Nephron (organoid): ENCODE measurements at regions not wholly inside any gene's neighbourhood (a gene's known extent, or its start where the extent isn't known, plus 50 kb on each side); places are given as distances from the start of the nearest gene placed in this dataset.
"Not testable (repeated sequence)": the region's sequence is repeated elsewhere in the genome, so short reads cannot be mapped to it uniquely, and the experiment has no call there.

ENCODE experiments used
- H3K27ac Mint-ChIP-seq, 3 experiments: 2 replicates each; pipeline ENCODE4 v1.8.0; 2020; ENCODE audit warnings: mixed read lengths in 3 of 3, mild to moderate bottlenecking in 2 of 3, moderate library complexity in 1 of 3
- H3K27me3 Mint-ChIP-seq: 2 replicates; pipeline ENCODE4 v1.8.0; 2021; ENCODE audit warnings: low read depth, mild to moderate bottlenecking, moderate library complexity, mixed read lengths
- H3K36me3 Mint-ChIP-seq: 2 replicates; pipeline ENCODE4 v1.8.0; 2020; ENCODE audit warnings: low read depth, mixed read lengths
- H3K4me1 Mint-ChIP-seq: 2 replicates; pipeline ENCODE4 v1.8.0; 2020; ENCODE audit warnings: mixed read lengths
- H3K4me3 Mint-ChIP-seq, 3 experiments: 2 replicates each; pipeline ENCODE4 v1.8.0; 2020; ENCODE audit warnings: mild to moderate bottlenecking in 3 of 3, mixed read lengths in 3 of 3, moderate library complexity in 2 of 3
- H3K9me3 Mint-ChIP-seq: 2 replicates; pipeline ENCODE4 v1.8.0; 2020; ENCODE audit warnings: mixed read lengths
- TF ChIP-seq, protein P1 (sequence below), 3 experiments: fragments of 200-600 bp; sonication (generic); IDR thresholded peaks; one replicate each; pipeline ENCODE4 v1.5.0; 2021; ENCODE audit warnings: antibody characterized with exemption in 3 of 3; ENCODE audit not compliant: unreplicated experiment in 3 of 3

DNA sequence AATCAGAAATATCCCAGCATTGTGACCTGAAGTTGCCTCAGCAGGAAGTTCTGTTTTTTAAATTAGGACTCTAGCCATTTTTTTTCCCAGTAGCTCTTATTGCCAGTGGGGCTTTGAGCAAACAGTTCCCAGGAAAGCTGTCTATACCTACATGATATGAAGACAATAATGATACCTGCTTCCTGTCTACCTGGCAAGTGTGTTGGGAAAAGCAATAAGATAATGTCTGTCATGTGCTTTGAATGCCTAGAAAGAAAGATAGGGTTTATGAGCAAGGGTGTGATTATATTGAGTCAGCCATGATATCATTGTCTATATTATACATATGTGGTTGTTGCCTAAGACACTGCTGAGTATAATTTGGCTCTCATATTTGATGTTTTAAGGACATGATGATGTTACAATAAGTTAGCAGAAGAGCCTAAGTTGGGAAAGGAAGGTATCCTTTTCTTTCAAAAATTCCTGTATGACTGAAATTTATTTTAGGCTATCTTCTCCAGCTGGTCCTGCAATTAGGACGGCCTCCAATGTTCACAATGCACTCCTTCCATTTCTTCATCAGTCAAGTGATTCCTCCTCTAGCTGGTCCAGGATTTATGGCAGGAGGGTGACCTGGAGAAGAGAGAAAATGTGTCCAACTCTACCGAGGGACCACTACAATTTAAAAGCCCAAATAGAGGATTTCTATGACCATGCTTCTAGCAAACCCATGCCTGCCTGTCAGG, 99.6 kb upstream of the CDC42BPA start:
- H3K4me3 Mint-ChIP-seq = no peak overlapping the region
- no peak overlapping the region for H3K27ac Mint-ChIP-seq
- H3K9me3 Mint-ChIP-seq = no peaks in the 10 kb centered on the region
- no peaks in the 10 kb centered on the region for H3K27me3 Mint-ChIP-seq
- TF ChIP-seq, protein P1, sequence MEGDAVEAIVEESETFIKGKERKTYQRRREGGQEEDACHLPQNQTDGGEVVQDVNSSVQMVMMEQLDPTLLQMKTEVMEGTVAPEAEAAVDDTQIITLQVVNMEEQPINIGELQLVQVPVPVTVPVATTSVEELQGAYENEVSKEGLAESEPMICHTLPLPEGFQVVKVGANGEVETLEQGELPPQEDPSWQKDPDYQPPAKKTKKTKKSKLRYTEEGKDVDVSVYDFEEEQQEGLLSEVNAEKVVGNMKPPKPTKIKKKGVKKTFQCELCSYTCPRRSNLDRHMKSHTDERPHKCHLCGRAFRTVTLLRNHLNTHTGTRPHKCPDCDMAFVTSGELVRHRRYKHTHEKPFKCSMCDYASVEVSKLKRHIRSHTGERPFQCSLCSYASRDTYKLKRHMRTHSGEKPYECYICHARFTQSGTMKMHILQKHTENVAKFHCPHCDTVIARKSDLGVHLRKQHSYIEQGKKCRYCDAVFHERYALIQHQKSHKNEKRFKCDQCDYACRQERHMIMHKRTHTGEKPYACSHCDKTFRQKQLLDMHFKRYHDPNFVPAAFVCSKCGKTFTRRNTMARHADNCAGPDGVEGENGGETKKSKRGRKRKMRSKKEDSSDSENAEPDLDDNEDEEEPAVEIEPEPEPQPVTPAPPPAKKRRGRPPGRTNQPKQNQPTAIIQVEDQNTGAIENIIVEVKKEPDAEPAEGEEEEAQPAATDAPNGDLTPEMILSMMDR (IDR thresholded peaks at IDR 0.05; ENCODE audit: unreplicated experiment in 3 of 3) = no peak
- H3K4me1 Mint-ChIP-seq = peaks cover 17% of the 10 kb centered on the region
- H3K36me3 Mint-ChIP-seq = no peaks in the 10 kb centered on the region

DNA sequence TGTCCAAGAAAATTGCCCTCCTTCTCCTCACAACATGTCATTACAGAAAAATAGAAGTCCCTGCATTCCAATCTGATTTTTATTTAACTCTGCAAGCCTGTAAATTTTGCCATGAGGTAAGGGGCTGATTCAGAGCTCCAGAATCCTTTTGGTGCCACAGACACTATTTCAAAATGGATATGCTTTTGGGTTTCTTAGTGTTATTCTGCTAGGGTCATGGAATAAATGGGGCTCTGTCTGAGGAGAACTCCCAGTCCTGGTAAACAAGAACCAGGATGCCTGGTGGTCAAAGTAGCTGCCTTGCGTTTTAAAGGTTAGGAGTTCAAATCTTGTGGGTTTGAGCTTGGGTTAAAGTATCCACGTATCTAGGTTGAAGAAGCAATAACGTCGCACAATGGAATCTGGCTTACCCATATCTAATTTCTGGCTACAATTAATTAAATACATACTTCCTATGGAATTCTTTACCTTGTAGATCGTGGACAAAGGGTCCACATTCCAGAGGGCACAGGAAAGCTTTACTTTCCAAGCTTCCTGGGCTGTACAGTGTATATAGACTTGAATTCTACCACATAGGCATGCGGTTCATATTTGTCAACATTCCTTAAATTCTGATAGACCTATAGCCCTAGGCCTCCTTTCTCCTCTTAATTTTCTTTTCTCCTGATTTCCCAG, 98.0 kb upstream of the CDC42BPA start:
- no peaks in the 10 kb centered on the region for H3K36me3 Mint-ChIP-seq
- H3K9me3 Mint-ChIP-seq = no peaks in the 10 kb centered on the region
- H3K4me1 Mint-ChIP-seq = peaks cover 9% of the 10 kb centered on the region
- H3K4me3 Mint-ChIP-seq = no peak overlapping the region
- H3K27ac Mint-ChIP-seq = peak overlapping the region in 1 of 3 experiments; percentile 55
- no peaks in the 10 kb centered on the region for H3K27me3 Mint-ChIP-seq
- TF ChIP-seq, protein P1 (IDR thresholded peaks at IDR 0.05; ENCODE audit: unreplicated experiment in 3 of 3) = no peak

DNA sequence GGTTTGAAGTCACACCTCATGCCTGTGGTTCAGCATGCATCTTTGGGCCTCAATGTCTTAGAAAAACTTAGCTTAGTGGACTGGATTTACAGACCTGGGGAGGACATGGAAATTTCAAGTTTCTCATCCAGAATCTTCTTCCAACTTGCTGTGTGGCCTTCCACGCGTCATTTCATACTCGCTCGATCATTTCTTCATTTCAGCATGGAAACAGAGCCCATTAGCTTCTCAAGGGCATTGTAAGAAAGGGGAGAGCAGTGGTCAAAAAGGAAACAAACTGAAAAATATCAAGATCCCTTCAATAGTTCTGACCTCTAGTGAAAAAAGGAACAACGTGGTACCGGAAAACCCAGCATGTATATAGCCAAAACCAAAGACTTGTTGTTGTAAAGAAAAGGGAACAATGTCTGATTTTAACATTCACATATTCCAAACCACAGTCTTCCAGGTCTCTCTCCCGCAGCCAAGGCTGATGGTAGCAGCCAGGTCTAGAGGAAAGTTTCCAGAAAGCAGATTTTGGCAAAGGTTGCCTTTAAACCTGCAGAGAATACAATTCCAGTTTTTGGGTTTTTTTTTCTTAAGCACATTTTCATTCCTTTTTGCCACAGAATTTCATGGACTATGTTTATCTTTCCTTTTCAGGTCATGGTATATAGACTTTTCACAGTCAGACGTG, 97.0 kb upstream of the CDC42BPA start:
- H3K9me3 Mint-ChIP-seq = no peaks in the 10 kb centered on the region

DNA sequence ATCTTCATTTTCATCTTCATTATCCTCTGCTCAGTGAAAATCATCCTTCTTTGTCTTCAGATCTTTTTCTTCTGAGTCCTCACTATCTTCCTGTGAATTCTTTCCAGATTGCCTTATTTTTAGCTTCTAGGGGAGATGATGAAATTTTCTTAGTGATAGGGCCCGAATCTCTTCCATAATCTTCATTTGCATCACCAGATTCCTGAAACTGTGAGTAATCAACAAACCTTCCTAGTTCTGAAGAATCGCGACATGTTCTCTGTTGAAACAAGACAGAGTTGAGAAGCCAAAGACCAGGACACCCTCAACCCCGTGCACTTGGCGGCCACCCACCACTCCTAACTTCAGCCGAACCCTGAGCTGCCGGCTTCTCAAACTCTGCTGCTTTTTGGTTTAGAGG, 92.8 kb upstream of the CDC42BPA start:
- Mint-ChIP-seq H3K4me3 (no peak overlapping the region), H3K9me3 (peaks cover 17% of the 10 kb centered on the region), H3K27me3 (peaks cover 6% of the 10 kb centered on the region), H3K36me3 (no peaks in the 10 kb centered on the region), H3K4me1 (peaks cover 9% of the 10 kb centered on the region), H3K27ac (no peak overlapping the region)
- TF ChIP-seq, protein P1 (IDR thresholded peaks at IDR 0.05; ENCODE audit: unreplicated experiment in 3 of 3) = no peak

More for the DNA sequence above, 97.0 kb upstream of the CDC42BPA start:
- Mint-ChIP-seq H3K4me1 (peaks cover 9% of the 10 kb centered on the region), H3K36me3 (no peaks in the 10 kb centered on the region), H3K27ac (peak overlapping the region in 2 of 3 experiments; percentile 45 to 55), H3K4me3 (no peak overlapping the region), H3K27me3 (peaks cover 6% of the 10 kb centered on the region)
- TF ChIP-seq, protein P1 (IDR thresholded peaks at IDR 0.05; ENCODE audit: unreplicated experiment in 3 of 3) = no peak

DNA sequence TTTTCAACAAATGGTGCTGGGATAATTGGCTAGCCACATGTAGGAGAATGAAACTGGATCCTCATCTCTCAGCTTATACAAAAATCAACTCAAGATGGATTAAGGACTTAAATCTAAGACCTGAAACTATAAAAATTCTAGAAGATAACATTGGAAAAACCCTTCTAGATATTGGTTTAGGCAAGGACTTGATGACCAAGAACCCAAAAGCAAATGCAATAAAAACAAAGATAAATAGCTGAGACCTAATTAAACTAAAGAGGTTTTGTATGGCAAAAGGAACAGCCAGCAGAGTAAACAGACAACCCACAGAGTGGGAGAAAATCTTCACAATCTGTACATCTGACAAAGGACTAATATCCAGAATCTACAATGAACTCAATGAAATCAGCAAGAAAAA, 88.0 kb upstream of the CDC42BPA start:
- not testable (repeated sequence) for H3K4me3 Mint-ChIP-seq
- H3K9me3 Mint-ChIP-seq = peaks cover 30% of the 10 kb centered on the region

DNA sequence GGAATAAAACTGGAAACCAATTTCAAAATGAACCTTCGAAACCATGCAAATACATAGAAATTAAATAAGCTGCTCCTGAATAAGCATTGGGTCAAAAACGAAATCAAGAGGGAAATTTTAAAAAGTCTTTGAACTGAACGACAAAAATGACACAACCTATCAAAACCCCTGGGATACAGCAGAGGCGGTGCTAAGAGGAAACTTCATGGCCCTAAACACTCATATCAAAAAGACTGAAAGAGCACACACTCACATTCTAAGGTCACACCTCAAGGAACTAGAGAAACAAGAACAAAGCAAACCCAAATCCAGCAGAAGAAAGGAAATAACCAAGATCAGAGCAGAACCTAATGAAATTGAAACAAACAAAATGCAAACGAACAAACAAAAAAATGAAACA, 85.2 kb upstream of the CDC42BPA start:
- Mint-ChIP-seq H3K9me3 (peaks cover 34% of the 10 kb centered on the region), H3K36me3 (no peaks in the 10 kb centered on the region), H3K4me3 (no peak overlapping the region), H3K27ac (no peak overlapping the region), H3K27me3 (peaks cover 4% of the 10 kb centered on the region), H3K4me1 (no peaks in the 10 kb centered on the region)
- TF ChIP-seq, protein P1 (IDR thresholded peaks at IDR 0.05; ENCODE audit: unreplicated experiment in 3 of 3) = no peak

More for the DNA sequence above, 88.0 kb upstream of the CDC42BPA start:
- H3K27me3 Mint-ChIP-seq, H3K27ac Mint-ChIP-seq, H3K4me1 Mint-ChIP-seq, H3K36me3 Mint-ChIP-seq: not testable (repeated sequence)
